ENCODE measurements at regions not wholly inside any gene's neighbourhood (a gene's known extent, or its start where the extent isn't known, plus 50 kb on each side); places are given as distances from the start of the nearest gene placed in this dataset.

DNA sequence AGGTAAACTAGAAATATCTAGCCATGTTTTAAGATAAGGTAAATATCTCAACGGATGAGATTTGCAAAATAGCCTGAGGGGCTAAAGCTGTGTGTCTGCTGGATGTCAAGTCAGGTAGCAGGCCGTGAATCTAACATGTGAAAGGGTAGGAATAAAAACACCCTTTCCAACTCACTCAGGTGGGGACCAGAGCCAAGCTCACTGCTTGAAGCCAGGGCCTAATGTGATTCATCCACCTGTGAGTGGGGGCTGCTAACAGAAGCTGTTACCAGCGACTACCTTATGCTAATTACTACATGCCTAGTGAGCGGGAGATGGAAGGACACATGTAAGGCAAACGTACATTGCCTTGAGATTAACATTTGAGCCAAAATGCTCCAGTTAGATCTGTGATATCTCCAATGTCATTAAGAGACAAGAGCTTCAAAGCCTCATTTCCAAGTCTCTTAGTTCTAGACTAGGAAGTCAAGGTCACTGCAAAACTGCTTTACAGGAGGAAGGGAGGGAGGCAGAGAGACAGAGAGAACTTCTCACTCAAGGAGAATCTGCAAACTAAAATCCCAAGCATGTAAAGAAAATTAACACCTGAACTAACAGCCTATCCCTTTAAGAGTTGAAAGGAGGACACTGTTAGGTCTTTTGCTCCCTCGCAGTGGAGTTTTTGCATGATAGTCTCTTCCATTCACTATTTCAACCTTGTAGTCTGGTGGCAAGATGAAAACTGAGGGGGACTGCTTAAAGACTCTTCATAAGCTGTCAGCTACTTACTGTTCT, 141.6 kb upstream of the RPS23 start:
- Histone ChIP-seq H3K4me3 (ENCODE audit: low read length) (no peak overlapping the region), H4K20me1 (ENCODE audit: insufficient read depth, low read length) (no peaks in the 10 kb centered on the region), H2AFZ (ENCODE audit: low read length) (no peak overlapping the region), H3K4me2 (ENCODE audit: low read depth, low read length) (no peak overlapping the region), H3K9ac (ENCODE audit: low read length) (no peak overlapping the region), H3K27me3 (replicated peaks; ENCODE audit: insufficient read depth, low read length) (no peaks in the 10 kb centered on the region), H3F3A (ENCODE audit: insufficient read depth, low read length) (no peaks in the 10 kb centered on the region), H3K9me2 (replicated peaks; ENCODE audit: insufficient read depth, low read length) (no peaks in the 10 kb centered on the region), H3K4me1 (ENCODE audit: low read length) (no peaks in the 10 kb centered on the region), H3K9me3 (replicated peaks; ENCODE audit: insufficient read depth, low read length) (no peaks in the 10 kb centered on the region), H3K27ac (ENCODE audit: low read length) (no peak overlapping the region), H3K36me3 (replicated peaks; ENCODE audit: insufficient read depth, low read length) (no peaks in the 10 kb centered on the region), H3K79me2 (ENCODE audit: low read length) (no peaks in the 10 kb centered on the region)
- DNase-seq: no peak
- TF ChIP-seq EZH2phosphoT487 (IDR thresholded peaks at IDR 0.05; ENCODE audit: low read length) (no peak), CTCF (IDR thresholded peaks at IDR 0.05; ENCODE audit: low read length) (no peak), EZH2 (optimal IDR thresholded peaks at IDR 0.05; ENCODE audit: low read depth, low read length) (no peak)

- Histone ChIP-seq H3F3A (ENCODE audit: insufficient read depth, low read length) (no peaks in the 10 kb centered on the region), H3K27ac (ENCODE audit: low read length) (no peak overlapping the region), H3K9ac (ENCODE audit: low read length) (no peak overlapping the region), H3K9me2 (replicated peaks; ENCODE audit: insufficient read depth, low read length) (no peaks in the 10 kb centered on the region), H3K27me3 (replicated peaks; ENCODE audit: insufficient read depth, low read length) (no peaks in the 10 kb centered on the region), H3K4me3 (ENCODE audit: low read length) (no peak overlapping the region), H3K79me2 (ENCODE audit: low read length) (no peaks in the 10 kb centered on the region), H2AFZ (ENCODE audit: low read length) (no peak overlapping the region), H3K4me2 (ENCODE audit: low read depth, low read length) (no peak overlapping the region), H3K36me3 (replicated peaks; ENCODE audit: insufficient read depth, low read length) (no peaks in the 10 kb centered on the region), H3K4me1 (ENCODE audit: low read length) (no peaks in the 10 kb centered on the region), H4K20me1 (ENCODE audit: insufficient read depth, low read length) (no peaks in the 10 kb centered on the region), H3K9me3 (replicated peaks; ENCODE audit: insufficient read depth, low read length) (no peaks in the 10 kb centered on the region)
- TF ChIP-seq EZH2 (optimal IDR thresholded peaks at IDR 0.05; ENCODE audit: low read depth, low read length): no peak
- TF ChIP-seq CTCF (IDR thresholded peaks at IDR 0.05; ENCODE audit: low read length): no peak
- TF ChIP-seq EZH2phosphoT487 (IDR thresholded peaks at IDR 0.05; ENCODE audit: low read length): no peak
- no peak for DNase-seq
Measured at GRCh38 chr5:82418608-82418950, 140.4 kb upstream of the RPS23 start.

GRCh38 chr5:82417776-82418607, 139.8 kb upstream of the RPS23 start:
- H3K9me2 ChIP-seq (replicated peaks; ENCODE audit: insufficient read depth, low read length): no peaks in the 10 kb centered on the region
- H3K27me3 ChIP-seq (replicated peaks; ENCODE audit: insufficient read depth, low read length): no peaks in the 10 kb centered on the region
- H3F3A ChIP-seq (ENCODE audit: insufficient read depth, low read length): no peaks in the 10 kb centered on the region
- H3K36me3 ChIP-seq (replicated peaks; ENCODE audit: insufficient read depth, low read length): no peaks in the 10 kb centered on the region
- no peaks in the 10 kb centered on the region for H3K4me1 ChIP-seq (ENCODE audit: low read length)
- DNase-seq: no peak
- H3K79me2 ChIP-seq (ENCODE audit: low read length): no peaks in the 10 kb centered on the region
- no peak overlapping the region for H3K27ac ChIP-seq (ENCODE audit: low read length)
- H4K20me1 ChIP-seq (ENCODE audit: insufficient read depth, low read length): no peaks in the 10 kb centered on the region
- no peaks in the 10 kb centered on the region for H3K9me3 ChIP-seq (replicated peaks; ENCODE audit: insufficient read depth, low read length)
- no peak overlapping the region for H3K4me3 ChIP-seq (ENCODE audit: low read length)
- TF ChIP-seq EZH2 (optimal IDR thresholded peaks at IDR 0.05; ENCODE audit: low read depth, low read length) (no peak), CTCF (IDR thresholded peaks at IDR 0.05; ENCODE audit: low read length) (no peak), EZH2phosphoT487 (IDR thresholded peaks at IDR 0.05; ENCODE audit: low read length) (no peak)
- H2AFZ ChIP-seq (ENCODE audit: low read length): no peak overlapping the region
- no peak overlapping the region for H3K9ac ChIP-seq (ENCODE audit: low read length)
- no peak overlapping the region for H3K4me2 ChIP-seq (ENCODE audit: low read depth, low read length)

All from MM.1S (cell line).